ENCODE measurements at regions not wholly inside any gene's neighbourhood (a gene's known extent, or its start where the extent isn't known, plus 50 kb on each side); places are given as distances from the start of the nearest gene placed in this dataset.

GRCh38 chr7:116420003-116420402, 79.5 kb upstream of the CAV2 start:
- no peaks in the 10 kb centered on the region for H3K36me3 ChIP-seq (ENCODE audit: insufficient read depth)
- H3K4me1 ChIP-seq (ENCODE audit: insufficient read depth): peaks cover 21% of the 10 kb centered on the region
- no peak overlapping the region for H2AFZ ChIP-seq
- no peaks in the 10 kb centered on the region for H3K9me3 Mint-ChIP-seq
- DNase-seq (ENCODE audit: low spot score) (no peak), ATAC-seq (no peak)
- no peak overlapping the region for H3K4me3 ChIP-seq
- H3K27ac ChIP-seq (ENCODE audit: low read depth): no peak overlapping the region
- no peak overlapping the region for H3K4me3 Mint-ChIP-seq
- H3K4me2 ChIP-seq: no peak overlapping the region
- no peaks in the 10 kb centered on the region for H3F3A ChIP-seq (replicated peaks; ENCODE audit: low read depth)
- H3K79me2 ChIP-seq (replicated peaks; ENCODE audit: insufficient read depth): no peaks in the 10 kb centered on the region
- H3K36me3 Mint-ChIP-seq (ENCODE audit: low read depth): no peaks in the 10 kb centered on the region
- TF ChIP-seq EZH2 (IDR thresholded peaks at IDR 0.05; ENCODE audit: low read depth, unreplicated experiment): no peak
- TF ChIP-seq ZNF462 (CRISPR knock-in tag; IDR thresholded peaks at IDR 0.05): no peak
- TF ChIP-seq, protein P1, sequence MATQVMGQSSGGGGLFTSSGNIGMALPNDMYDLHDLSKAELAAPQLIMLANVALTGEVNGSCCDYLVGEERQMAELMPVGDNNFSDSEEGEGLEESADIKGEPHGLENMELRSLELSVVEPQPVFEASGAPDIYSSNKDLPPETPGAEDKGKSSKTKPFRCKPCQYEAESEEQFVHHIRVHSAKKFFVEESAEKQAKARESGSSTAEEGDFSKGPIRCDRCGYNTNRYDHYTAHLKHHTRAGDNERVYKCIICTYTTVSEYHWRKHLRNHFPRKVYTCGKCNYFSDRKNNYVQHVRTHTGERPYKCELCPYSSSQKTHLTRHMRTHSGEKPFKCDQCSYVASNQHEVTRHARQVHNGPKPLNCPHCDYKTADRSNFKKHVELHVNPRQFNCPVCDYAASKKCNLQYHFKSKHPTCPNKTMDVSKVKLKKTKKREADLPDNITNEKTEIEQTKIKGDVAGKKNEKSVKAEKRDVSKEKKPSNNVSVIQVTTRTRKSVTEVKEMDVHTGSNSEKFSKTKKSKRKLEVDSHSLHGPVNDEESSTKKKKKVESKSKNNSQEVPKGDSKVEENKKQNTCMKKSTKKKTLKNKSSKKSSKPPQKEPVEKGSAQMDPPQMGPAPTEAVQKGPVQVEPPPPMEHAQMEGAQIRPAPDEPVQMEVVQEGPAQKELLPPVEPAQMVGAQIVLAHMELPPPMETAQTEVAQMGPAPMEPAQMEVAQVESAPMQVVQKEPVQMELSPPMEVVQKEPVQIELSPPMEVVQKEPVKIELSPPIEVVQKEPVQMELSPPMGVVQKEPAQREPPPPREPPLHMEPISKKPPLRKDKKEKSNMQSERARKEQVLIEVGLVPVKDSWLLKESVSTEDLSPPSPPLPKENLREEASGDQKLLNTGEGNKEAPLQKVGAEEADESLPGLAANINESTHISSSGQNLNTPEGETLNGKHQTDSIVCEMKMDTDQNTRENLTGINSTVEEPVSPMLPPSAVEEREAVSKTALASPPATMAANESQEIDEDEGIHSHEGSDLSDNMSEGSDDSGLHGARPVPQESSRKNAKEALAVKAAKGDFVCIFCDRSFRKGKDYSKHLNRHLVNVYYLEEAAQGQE (IDR thresholded peaks at IDR 0.05; ENCODE audit: unreplicated experiment): no peak
- no peak for TF ChIP-seq ZNF331 (CRISPR knock-in tag; IDR thresholded peaks at IDR 0.05; ENCODE audit: low read depth)
- TF ChIP-seq STAT1 (IDR thresholded peaks at IDR 0.05; ENCODE audit: unreplicated experiment): no peak
- no peak for TF ChIP-seq CREB1 (CRISPR knock-in tag; IDR thresholded peaks at IDR 0.05; ENCODE audit: low read depth)
- TF ChIP-seq POLR2AphosphoS5 (IDR thresholded peaks at IDR 0.05; ENCODE audit: low read depth): no peak
- no peak for TF ChIP-seq ETS1 (IDR thresholded peaks at IDR 0.05)
- no peak for TF ChIP-seq EZH2phosphoT487 (IDR thresholded peaks at IDR 0.05; ENCODE audit: unreplicated experiment)
- no peak for TF ChIP-seq NANOG (IDR thresholded peaks at IDR 0.05; ENCODE audit: borderline replicate concordance)
- TF ChIP-seq ZNF114 (CRISPR knock-in tag; IDR thresholded peaks at IDR 0.05): no peak
- no peak for TF ChIP-seq JUNB (IDR thresholded peaks at IDR 0.05; ENCODE audit: unreplicated experiment)
- no peak for TF ChIP-seq CTCF (conservative IDR thresholded peaks at IDR 0.05; ENCODE audit: low read depth in 2 of 2)
- H3K9me2 ChIP-seq (ENCODE audit: insufficient read depth): no peaks in the 10 kb centered on the region
- no peak overlapping the region; the same call in 1 of the 2 replicates for H3K27ac Mint-ChIP-seq
- H3K27me3 Mint-ChIP-seq (ENCODE audit: insufficient read depth, low read depth, poor library complexity): peaks cover 4% of the 10 kb centered on the region
- no peaks in the 10 kb centered on the region for H4K20me1 ChIP-seq (replicated peaks; ENCODE audit: insufficient read depth)
- H3K27me3 ChIP-seq (ENCODE audit: insufficient read depth): no peaks in the 10 kb centered on the region
- peaks cover 18% of the 10 kb centered on the region; the same call in 2 of the 3 replicates for H3K4me1 Mint-ChIP-seq

Measured in GM23338 (cell line).